Gastrocnemius medialis (tissue), 4 donors: ENCODE measurements at regions not wholly inside any gene's neighbourhood (a gene's known extent, or its start where the extent isn't known, plus 50 kb on each side); places are given as distances from the start of the nearest gene placed in this dataset.

Source experiments
- ATAC-seq, 2 donors: fragments of 150-250 bp; one replicate each; pipeline ENCODE4 v1.9.1; 2016
- DNase-seq, 2 donors: peaks; one replicate each; pipeline ENCODE4 v3.0.0-alpha.2; 2019
- H3K27ac ChIP-seq, 4 donors: fragments of 200-600 bp; sonication (generic); 1 replicate in 1 of 4; 2 replicates in 3 of 4; pipeline ENCODE4 v1.5.1; 2016 to 2018; ENCODE audit warnings: mild to moderate bottlenecking in 2 of 4, moderate library complexity in 1 of 4
- H3K27me3 ChIP-seq, 3 donors: fragments of 200-600 bp; sonication (generic) in 2 of 3; 1 replicate in 1 of 3; 2 replicates in 2 of 3; pipeline versions ENCODE4 v1.5.1 to v1.6.0; 2016 to 2019; ENCODE audit warnings: mild to moderate bottlenecking in 1 of 3, moderate library complexity in 1 of 3
- H3K36me3 ChIP-seq, 2 donors: fragments of 200-600 bp; sonication (generic) in 1 of 2; one replicate each; pipeline ENCODE4 v1.5.1; 2017 to 2018
- H3K4me1 ChIP-seq, 2 donors: fragments of 200-600 bp; sonication (generic) in 1 of 2; one replicate each; pipeline ENCODE4 v1.5.1; 2016 to 2017; ENCODE audit warnings: mild to moderate bottlenecking in 2 of 2
- H3K4me3 ChIP-seq, 4 donors: fragments of 200-600 bp; sonication (generic) in 3 of 4; 1 replicate in 1 of 4; 2 replicates in 3 of 4; pipeline ENCODE4 v1.5.1; 2016 to 2019; ENCODE audit warnings: mild to moderate bottlenecking in 2 of 4
- H3K9me3 ChIP-seq, 3 donors: fragments of 200-600 bp; sonication (generic) in 2 of 3; 1 replicate in 1 of 3; 2 replicates in 2 of 3; pipeline ENCODE4 v1.5.1; 2016 to 2019
- CTCF ChIP-seq, 5 experiments: fragments of 450-650 bp in 3 of 5; fragments of 200-600 bp in 2 of 5; sonication (generic) in 2 of 5; IDR thresholded peaks in 4 of 5; conservative IDR thresholded peaks in 1 of 5; 1 replicate in 4 of 5; 2 replicates in 1 of 5; pipeline ENCODE4 v1.5.1; 2016 to 2019; ENCODE audit warnings: antibody characterized with exemption in 5 of 5, mild to moderate bottlenecking in 3 of 5, moderate library complexity in 3 of 5
- POLR2A ChIP-seq, 2 donors: fragments of 450-650 bp; IDR thresholded peaks; one replicate each; pipeline ENCODE4 v1.6.1; 2017; ENCODE audit warnings: antibody characterized with exemption in 2 of 2, mild to moderate bottlenecking in 2 of 2, moderate library complexity in 2 of 2
- in situ Hi-C, 4 donors: fragments of 200-750 bp; cut with MboI; loops; one replicate each; pipeline versions ENCODE4 v1.15.0 to v1.8.0; 2017; ENCODE audit warnings: low sequenced_read_pairs in 4 of 4
- intact Hi-C: fragments of 100-400 bp; cut with DNase I; formaldehyde crosslinking; loops from one replicate; pipeline ENCODE4 v1.15.1; 2023; ENCODE audit warnings: low total_unique reads

- Histone ChIP-seq H3K27me3 (no peaks in the 10 kb centered on the region), H3K36me3 (no peaks in the 10 kb centered on the region), H3K4me3 (no peak overlapping the region), H3K27ac (no peak overlapping the region), H3K4me1 (no peaks in the 10 kb centered on the region), H3K9me3 (no peaks in the 10 kb centered on the region)
- TF ChIP-seq POLR2A (IDR thresholded peaks at IDR 0.05) (no peak), CTCF (IDR thresholded peaks at IDR 0.05 in 4 of 5, conservative IDR thresholded peaks at IDR 0.05 in 1 of 5) (no peak)
- ATAC-seq (no peak), DNase-seq (no peak)
- in situ Hi-C loops, result no loop called here
- intact Hi-C loops, result no loop called here
Measured at GRCh38 chr1:78377356-78377928, 113.3 kb upstream of the PTGFR start.

- DNase-seq (no peak), ATAC-seq (no peak)
- Histone ChIP-seq H3K4me1 (no peaks in the 10 kb centered on the region), H3K27ac (no peak overlapping the region), H3K27me3 (no peaks in the 10 kb centered on the region), H3K36me3 (no peaks in the 10 kb centered on the region), H3K9me3 (no peaks in the 10 kb centered on the region), H3K4me3 (no peak overlapping the region)
- in situ Hi-C loops (no loop called here), intact Hi-C loops (no loop called here)
- TF ChIP-seq CTCF (IDR thresholded peaks at IDR 0.05 in 4 of 5, conservative IDR thresholded peaks at IDR 0.05 in 1 of 5) (no peak), POLR2A (IDR thresholded peaks at IDR 0.05) (no peak)
Measured at GRCh38 chr1:78383923-78384322, 106.9 kb upstream of the PTGFR start.

- Histone ChIP-seq H3K36me3 (no peaks in the 10 kb centered on the region), H3K4me1 (no peaks in the 10 kb centered on the region), H3K4me3 (no peak overlapping the region), H3K27ac (no peak overlapping the region), H3K9me3 (no peaks in the 10 kb centered on the region), H3K27me3 (no peaks in the 10 kb centered on the region)
- TF ChIP-seq POLR2A (IDR thresholded peaks at IDR 0.05) (no peak), CTCF (IDR thresholded peaks at IDR 0.05 in 4 of 5, conservative IDR thresholded peaks at IDR 0.05 in 1 of 5) (no peak)
- DNase-seq (no peak), ATAC-seq (no peak)
- intact Hi-C loops, result no loop called here
- in situ Hi-C loops, result no loop called here
Measured at GRCh38 chr1:78385744-78386462, 104.9 kb upstream of the PTGFR start.

GRCh38 chr1:78387201-78387600, 103.6 kb upstream of the PTGFR start:
- DNase-seq (no peak), ATAC-seq (no peak)
- no peak overlapping the region for H3K27ac ChIP-seq
- no peak overlapping the region for H3K4me3 ChIP-seq
- H3K4me1 ChIP-seq, result no peaks in the 10 kb centered on the region
- no peaks in the 10 kb centered on the region for H3K9me3 ChIP-seq
- in situ Hi-C loops, result no loop called here
- intact Hi-C loops, result no loop called here
- no peaks in the 10 kb centered on the region for H3K27me3 ChIP-seq
- TF ChIP-seq POLR2A (IDR thresholded peaks at IDR 0.05) (no peak), CTCF (IDR thresholded peaks at IDR 0.05 in 4 of 5, conservative IDR thresholded peaks at IDR 0.05 in 1 of 5) (no peak)
- H3K36me3 ChIP-seq, result no peaks in the 10 kb centered on the region
